ENCODE measurements at regions not wholly inside any gene's neighbourhood (a gene's known extent, or its start where the extent isn't known, plus 50 kb on each side); places are given as distances from the start of the nearest gene placed in this dataset.

DNA sequence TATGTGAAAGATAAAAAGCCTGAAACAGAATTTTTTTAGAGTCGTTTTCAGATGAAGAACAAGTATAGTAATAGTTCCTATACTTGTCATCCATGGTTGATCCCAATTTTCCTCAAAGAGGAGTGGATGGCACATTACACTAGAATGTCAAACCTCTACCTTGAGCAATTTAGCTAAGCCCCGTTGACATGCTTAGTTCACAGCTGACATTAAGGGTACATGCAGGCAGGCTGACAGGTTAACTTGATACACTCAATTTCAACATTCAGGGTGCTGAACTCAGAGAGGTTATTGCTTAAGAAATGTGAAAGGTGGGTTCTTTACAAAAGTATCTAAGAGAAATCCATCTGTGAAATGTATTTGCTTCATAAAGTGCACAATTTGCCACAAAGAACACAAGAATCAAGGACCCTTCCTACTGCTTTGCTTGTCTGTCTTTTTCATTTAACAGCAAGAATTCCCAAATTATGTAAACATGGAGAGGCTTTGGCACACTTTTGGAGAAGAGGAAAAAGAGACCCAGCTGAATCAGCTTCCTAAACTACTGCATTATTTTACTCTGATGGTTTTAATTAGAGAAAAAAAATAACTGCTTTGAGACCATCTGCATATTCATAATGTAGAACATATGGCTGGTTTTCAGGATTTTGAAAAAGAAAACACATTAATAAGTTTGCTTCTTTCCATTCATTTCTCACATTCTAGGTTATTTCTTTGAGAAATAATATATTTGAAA, 122.5 kb upstream of the DDIT4L start:
- TF ChIP-seq, protein P1, sequence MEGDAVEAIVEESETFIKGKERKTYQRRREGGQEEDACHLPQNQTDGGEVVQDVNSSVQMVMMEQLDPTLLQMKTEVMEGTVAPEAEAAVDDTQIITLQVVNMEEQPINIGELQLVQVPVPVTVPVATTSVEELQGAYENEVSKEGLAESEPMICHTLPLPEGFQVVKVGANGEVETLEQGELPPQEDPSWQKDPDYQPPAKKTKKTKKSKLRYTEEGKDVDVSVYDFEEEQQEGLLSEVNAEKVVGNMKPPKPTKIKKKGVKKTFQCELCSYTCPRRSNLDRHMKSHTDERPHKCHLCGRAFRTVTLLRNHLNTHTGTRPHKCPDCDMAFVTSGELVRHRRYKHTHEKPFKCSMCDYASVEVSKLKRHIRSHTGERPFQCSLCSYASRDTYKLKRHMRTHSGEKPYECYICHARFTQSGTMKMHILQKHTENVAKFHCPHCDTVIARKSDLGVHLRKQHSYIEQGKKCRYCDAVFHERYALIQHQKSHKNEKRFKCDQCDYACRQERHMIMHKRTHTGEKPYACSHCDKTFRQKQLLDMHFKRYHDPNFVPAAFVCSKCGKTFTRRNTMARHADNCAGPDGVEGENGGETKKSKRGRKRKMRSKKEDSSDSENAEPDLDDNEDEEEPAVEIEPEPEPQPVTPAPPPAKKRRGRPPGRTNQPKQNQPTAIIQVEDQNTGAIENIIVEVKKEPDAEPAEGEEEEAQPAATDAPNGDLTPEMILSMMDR (conservative IDR thresholded peaks at IDR 0.05), result no peak
- no peak overlapping the region for H3K4me3 Mint-ChIP-seq
- DNase-seq (ENCODE audit: low read depth, low spot score), result no peak
- H3K9me3 Mint-ChIP-seq, result no peaks in the 10 kb centered on the region
- no peak overlapping the region for H3K27ac Mint-ChIP-seq (ENCODE audit: unreplicated experiment)
- no peaks in the 10 kb centered on the region for H3K36me3 Mint-ChIP-seq (ENCODE audit: low read depth)
- no peaks in the 10 kb centered on the region for H3K4me1 Mint-ChIP-seq
- H3K27me3 Mint-ChIP-seq (ENCODE audit: low read depth), result no peaks in the 10 kb centered on the region

DNA sequence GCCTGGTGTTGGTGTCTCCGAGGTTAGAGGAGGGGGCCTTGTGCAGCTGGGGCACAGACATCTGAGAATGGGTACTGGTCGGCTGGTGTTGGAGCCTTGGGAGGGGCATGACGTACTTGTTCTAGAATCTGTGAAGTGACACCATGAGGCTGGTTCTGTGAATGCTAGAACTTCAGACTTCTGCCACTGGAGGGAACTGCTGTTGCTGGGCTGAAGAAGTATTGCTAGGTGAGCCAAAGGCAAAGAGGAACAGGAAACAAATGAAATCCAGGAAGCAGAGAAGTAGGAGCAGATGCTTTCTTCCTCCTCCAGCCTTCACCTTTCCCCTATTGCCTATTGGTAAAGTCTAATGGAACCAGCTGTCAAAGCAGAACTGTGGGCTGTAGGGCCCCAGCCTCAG, 120.9 kb upstream of the DDIT4L start:
- H3K27me3 Mint-ChIP-seq (ENCODE audit: low read depth), result no peaks in the 10 kb centered on the region
- no peak for DNase-seq (ENCODE audit: low read depth, low spot score)
- H3K27ac Mint-ChIP-seq (ENCODE audit: unreplicated experiment), result no peak overlapping the region
- no peaks in the 10 kb centered on the region for H3K36me3 Mint-ChIP-seq (ENCODE audit: low read depth)
- no peaks in the 10 kb centered on the region for H3K9me3 Mint-ChIP-seq
- H3K4me3 Mint-ChIP-seq, result no peak overlapping the region
- no peaks in the 10 kb centered on the region for H3K4me1 Mint-ChIP-seq
- TF ChIP-seq, protein P1 (conservative IDR thresholded peaks at IDR 0.05), result no peak

DNA sequence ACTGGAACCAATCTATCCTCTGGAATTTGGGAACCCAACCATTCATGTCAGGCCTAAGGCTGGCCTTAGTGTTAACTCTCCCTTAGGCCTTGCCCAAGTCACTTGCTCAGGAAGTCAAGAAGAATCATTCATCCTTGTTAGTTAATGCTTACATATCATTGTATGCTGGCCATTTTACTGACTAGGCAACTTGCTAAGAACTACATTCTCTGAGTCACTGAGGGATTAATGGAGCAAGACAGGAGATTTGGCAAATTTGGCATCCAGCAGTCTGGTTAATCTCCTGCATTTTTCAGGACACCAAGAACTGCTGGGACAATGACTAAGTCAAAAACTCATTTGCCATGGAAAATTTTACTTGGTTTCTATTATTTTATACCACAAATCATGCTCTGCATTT, 115.8 kb upstream of the DDIT4L start:
- no peak for DNase-seq (ENCODE audit: low read depth, low spot score)
- H3K27ac Mint-ChIP-seq (ENCODE audit: unreplicated experiment), result no peak overlapping the region
- H3K27me3 Mint-ChIP-seq (ENCODE audit: low read depth), result no peaks in the 10 kb centered on the region
- no peak overlapping the region for H3K4me3 Mint-ChIP-seq
- TF ChIP-seq, protein P1 (conservative IDR thresholded peaks at IDR 0.05), result no peak
- H3K4me1 Mint-ChIP-seq, result no peaks in the 10 kb centered on the region
- H3K9me3 Mint-ChIP-seq, result no peaks in the 10 kb centered on the region
- H3K36me3 Mint-ChIP-seq (ENCODE audit: low read depth), result no peaks in the 10 kb centered on the region

DNA sequence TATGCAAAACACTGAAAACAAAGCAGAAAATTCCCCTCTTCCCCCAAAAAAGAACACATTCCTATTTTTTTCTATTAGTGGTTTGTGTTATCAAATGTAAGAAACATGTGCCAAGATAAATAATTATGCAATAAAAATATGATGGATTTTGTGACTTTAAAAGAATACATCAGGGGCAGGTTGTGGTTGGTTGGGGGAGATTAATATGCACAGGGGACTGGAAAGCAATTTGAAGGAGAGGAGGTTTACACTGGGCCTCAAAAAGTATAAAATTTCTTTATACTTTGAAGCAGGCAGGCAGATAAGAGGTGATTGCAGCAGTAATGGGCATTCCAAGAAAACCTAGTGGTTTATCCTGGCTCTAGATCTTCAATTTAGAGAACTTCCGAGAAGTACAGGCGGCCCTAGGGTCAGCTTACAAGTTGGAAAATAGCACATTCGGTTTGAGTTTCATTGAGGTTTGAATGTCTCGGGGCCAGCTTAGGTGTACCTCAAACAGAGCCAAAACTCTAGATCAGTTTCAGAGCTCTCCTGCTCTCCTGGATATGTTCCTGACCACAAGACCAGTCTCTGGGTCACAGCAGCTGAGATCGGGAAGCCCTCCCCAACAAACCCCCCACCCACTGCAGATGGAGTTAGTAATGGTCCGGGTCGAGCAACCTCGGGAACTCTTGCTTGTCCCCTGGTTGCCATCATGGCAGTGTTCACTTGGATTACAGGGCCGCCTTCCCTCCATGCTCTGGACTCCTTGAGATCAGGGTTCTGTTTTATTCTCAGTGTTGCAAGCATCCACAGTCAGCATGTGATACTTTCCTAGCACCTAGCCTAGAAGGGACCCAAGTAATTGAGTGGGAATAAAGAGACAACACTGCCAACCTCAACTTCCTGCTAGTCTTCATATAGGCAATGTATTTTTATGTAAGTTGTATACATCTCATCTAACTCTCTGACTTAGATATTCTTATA, 112.1 kb upstream of the DDIT4L start:
- no peaks in the 10 kb centered on the region for H3K9me3 Mint-ChIP-seq
- no peak overlapping the region for H3K4me3 Mint-ChIP-seq
- no peak overlapping the region for H3K27ac Mint-ChIP-seq (ENCODE audit: unreplicated experiment)
- TF ChIP-seq, protein P1 (conservative IDR thresholded peaks at IDR 0.05), result no peak
- no peaks in the 10 kb centered on the region for H3K27me3 Mint-ChIP-seq (ENCODE audit: low read depth)
- no peaks in the 10 kb centered on the region for H3K36me3 Mint-ChIP-seq (ENCODE audit: low read depth)
- H3K4me1 Mint-ChIP-seq, result no peaks in the 10 kb centered on the region
- DNase-seq (ENCODE audit: low read depth, low spot score), result no peak

DNA sequence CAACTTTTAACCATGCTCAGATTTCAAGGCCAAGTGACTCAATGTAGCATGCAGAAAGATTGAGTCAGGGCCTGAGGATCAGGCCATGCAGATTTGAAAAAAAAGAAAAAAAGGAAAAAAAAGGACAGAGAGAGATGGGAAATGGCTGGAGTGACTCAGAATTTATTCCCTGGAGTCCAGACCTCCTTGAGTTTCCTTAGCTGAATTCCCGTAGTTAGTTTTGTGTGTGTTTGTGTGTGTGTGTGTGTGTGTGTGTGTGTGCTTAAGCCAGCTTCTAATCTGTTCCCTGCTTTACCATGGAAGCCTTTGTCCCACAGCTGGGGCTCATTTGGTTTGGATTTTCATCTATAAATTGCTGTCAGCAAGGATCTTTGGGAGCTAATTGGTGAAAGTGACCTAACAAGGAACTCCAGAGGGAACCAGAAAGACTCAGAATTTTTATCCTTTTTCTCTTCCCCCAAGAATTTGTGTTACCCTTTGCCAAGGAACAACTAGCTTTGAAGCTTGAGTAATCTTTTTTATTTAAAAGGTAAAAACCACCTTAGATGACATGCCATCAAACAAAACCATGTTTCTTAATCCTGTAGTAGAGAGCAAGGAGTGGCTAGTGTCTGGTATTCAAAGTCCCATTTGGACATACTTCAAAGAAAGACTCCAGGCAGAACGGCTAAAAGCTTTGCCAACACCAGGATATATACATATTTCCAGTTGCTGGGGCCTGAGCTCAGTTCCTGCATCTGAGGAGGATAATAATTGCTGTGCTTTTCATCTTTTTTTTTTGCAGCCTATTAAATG, 109.0 kb upstream of the DDIT4L start:
- no peak for DNase-seq (ENCODE audit: low read depth, low spot score)
- TF ChIP-seq, protein P1 (conservative IDR thresholded peaks at IDR 0.05), result no peak
- H3K4me1 Mint-ChIP-seq, result no peaks in the 10 kb centered on the region
- H3K27ac Mint-ChIP-seq (ENCODE audit: unreplicated experiment), result no peak overlapping the region
- H3K27me3 Mint-ChIP-seq (ENCODE audit: low read depth), result no peaks in the 10 kb centered on the region
- H3K36me3 Mint-ChIP-seq (ENCODE audit: low read depth), result no peaks in the 10 kb centered on the region
- H3K4me3 Mint-ChIP-seq, result no peak overlapping the region
- H3K9me3 Mint-ChIP-seq, result peaks cover 2% of the 10 kb centered on the region
